Heart left ventricle (tissue), 13 donors: ENCODE measurements at regions not wholly inside any gene's neighbourhood (a gene's known extent, or its start where the extent isn't known, plus 50 kb on each side); places are given as distances from the start of the nearest gene placed in this dataset.

Experiments used
- CTCF ChIP-seq, 12 donors: fragments of 200-600 bp; sonication (generic) in 4 of 12; IDR thresholded peaks; one replicate each; pipeline versions ENCODE4 v1.5.0 to v1.8.0; 2018 to 2022; ENCODE audit warnings: antibody characterized with exemption in 12 of 12, mild to moderate bottlenecking in 5 of 12
- POLR2A ChIP-seq, 2 donors: fragments of 450-650 bp; IDR thresholded peaks; one replicate each; pipeline ENCODE4 v1.6.1; 2017; ENCODE audit warnings: antibody characterized with exemption in 2 of 2, mild to moderate bottlenecking in 2 of 2, moderate library complexity in 2 of 2
- donor health status: ischemic (EF 13 %, LVEDD 7.1; RV severe dilation, severe dysfunction).
- donor health status: DM: no; HTN: yes; CAD: no.
- donor health status: DM: no; HTN: no; CAD: no.
- donor health status: ischemic (EF 25% LVEDD 6.9; RV normal size, moderate dysfunction).
- donor health status: ischemic (EF 25% LVEDD 5.7; RV mildly dilated, moderate dysfunction).
- donor health status: ischemic (EF 35%, LVEDD 5.7; RV mildly dilated, moderate dysfunction).
- donor health status: nonischemic (EF 11% LVEDD 7.7; RV severe dilation, severe dysfunction).
- donor health status: DM: yes; HTN: yes; CAD: no.
- donor health status: PGD.
- donor health status: ischemic (EF 29% LVEDD 5.4; RV normal size, mild dysfunction).
- donor health status: nonischemic (EF 23%, LVEDD 6.1; RV moderate dilation, normal function).

- TF ChIP-seq CTCF (IDR thresholded peaks at IDR 0.05), result no peak
- no peak for TF ChIP-seq POLR2A (IDR thresholded peaks at IDR 0.05)
Observed at GRCh38 chr18:73697353-73697752, 450.3 kb downstream of the FBXO15 start.
